SK-N-DZ (cell line): ENCODE measurements at regions not wholly inside any gene's neighbourhood (a gene's known extent, or its start where the extent isn't known, plus 50 kb on each side); places are given as distances from the start of the nearest gene placed in this dataset.
A peak's percentile ranks its signal among the peaks of the same experiment; 100 is the strongest.

ENCODE experiments used
- DNase-seq: peaks from one replicate; pipeline ENCODE4 v3.0.0-alpha.2; 2015; ENCODE audit warnings: low spot score

GRCh38 chr6:101212640-101213039, 180.9 kb upstream of the GRIK2 start:
- no peak for DNase-seq

GRCh38 chr6:101222007-101222406, 171.5 kb upstream of the GRIK2 start:
- DNase-seq: no peak

DNA sequence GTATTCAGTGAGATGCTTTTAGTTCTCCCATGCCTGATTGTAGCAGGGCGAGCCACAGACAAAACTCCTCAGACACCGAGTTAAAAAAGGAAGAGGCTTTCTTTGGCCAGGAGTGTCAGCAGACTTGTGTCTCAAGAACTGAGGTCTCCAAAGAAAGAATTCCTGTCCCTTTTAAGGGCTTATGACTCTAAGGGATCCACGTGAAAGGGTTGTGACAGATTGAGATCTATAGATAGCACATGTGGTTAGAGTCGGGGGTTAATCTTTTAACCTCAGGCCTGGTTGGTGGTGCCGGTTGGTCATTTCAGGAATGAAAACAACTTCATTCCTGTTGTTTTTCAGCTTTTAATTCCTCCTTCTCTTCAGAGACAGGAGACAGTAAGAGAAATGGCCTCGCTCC, 168.8 kb upstream of the GRIK2 start:
- no peak for DNase-seq

DNA sequence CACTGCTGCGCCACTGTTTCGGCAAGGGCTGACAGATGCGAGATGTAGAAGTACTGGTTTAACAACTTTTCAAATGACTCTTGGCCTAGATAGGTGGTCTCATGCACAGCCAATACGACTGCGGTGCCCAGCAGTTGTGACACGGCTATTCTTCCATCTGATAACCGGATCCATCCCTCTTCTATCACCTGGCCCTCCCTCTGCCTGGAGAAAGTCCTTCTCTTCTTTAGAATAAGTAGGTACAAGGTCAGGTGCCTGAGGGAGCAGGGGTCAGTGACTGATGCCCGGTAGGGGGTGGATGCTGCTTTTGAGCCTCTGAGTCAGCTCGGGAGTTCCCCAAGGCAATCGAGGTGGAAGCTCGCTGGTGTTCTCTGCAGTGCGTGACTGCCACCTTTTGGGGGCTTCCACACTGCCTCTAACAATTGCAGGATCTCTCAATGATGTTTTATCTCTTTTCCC, 166.8 kb upstream of the GRIK2 start:
- DNase-seq: peak; percentile 50

DNA sequence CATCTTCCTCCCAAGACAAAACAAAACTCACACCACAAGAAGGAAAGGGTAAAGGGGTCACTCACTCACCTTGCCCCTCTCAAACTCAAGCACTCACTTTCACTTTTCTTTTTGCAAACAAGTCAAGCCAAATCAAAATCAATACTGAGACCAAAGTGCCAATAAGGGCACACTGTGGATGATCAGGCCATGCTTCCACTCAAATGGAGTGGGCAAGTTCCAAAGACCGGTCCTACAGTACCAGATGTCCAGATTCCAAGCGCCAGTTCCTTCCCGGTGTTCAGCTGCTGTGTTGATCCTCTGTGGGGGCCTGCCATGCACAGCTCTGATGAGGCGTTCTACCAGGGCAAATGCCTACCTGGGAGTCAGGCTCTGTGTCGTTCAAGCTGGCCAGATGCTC, 162.6 kb upstream of the GRIK2 start:
- no peak for DNase-seq

DNA sequence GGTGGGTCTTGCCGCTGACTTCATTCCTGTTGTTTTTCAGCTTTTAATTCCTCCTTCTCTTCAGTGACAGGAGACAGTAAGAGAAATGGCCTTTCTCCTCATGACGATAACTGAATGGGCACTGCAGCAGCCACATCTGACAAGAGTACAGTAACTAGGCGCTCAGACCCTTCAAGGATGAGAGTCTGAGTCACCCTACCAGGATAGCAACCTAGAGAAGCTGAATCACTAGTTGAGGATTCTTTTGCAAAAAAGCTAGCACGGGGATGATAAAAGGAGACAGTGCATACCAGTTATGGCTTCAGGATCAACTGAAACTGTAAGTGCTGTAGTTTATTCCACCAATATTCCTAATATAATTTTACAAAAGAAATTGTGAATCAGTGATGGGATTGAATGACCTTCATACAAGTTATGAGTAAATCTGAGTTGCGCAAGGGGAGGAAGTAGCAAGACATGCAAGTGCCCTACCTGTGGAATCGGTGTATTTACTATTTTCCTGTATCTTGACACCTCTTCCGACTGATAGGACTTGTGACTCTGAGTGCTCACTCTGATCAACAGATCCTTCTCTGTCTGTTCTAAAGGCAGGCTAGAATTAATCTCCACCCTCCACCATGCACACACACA, 161.8 kb upstream of the GRIK2 start:
- no peak for DNase-seq

- DNase-seq: no peak
These were observed 160.5 kb upstream of the GRIK2 start for GRCh38 chr6:101232961-101233360.

DNA sequence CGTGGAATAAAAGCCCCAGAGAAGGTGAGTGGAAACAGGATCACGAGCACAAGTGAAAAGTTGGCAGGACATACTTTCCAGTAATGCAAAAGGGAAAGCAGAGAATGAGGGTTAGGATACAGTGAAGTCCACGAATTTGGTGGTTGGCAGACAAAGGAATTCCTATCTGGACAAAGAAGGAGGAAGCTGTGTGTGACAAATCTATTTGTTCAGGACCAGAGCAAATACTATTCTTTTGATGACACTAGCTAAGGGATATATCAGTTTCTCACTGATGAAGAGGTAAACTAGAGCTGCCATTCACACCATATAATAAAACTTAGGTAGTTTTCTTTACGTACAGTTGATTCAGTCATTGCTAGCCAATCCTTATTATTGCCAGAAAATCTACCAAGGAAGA, 156.8 kb upstream of the GRIK2 start:
- no peak for DNase-seq

GRCh38 chr6:101241442-101241841, 152.1 kb upstream of the GRIK2 start:
- DNase-seq: no peak

DNA sequence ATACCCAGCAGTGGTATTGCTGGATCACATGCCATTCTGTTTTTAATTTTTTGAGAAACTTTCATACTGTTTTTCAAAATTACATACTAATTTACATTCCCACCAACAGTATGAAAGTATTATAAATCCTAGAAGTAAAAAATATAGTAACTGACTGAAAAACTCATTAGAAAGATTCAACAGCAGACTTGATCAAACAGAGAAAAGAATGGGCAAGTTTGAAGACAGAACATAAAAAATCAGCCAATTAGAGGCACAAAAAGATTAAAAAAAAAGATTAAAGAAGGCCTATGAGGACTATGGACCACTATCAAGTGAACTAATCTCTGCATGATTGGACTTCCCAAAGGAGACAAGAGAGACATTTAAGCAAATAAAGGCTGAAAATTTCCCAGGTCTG, 144.0 kb upstream of the GRIK2 start:
- no peak for DNase-seq

DNA sequence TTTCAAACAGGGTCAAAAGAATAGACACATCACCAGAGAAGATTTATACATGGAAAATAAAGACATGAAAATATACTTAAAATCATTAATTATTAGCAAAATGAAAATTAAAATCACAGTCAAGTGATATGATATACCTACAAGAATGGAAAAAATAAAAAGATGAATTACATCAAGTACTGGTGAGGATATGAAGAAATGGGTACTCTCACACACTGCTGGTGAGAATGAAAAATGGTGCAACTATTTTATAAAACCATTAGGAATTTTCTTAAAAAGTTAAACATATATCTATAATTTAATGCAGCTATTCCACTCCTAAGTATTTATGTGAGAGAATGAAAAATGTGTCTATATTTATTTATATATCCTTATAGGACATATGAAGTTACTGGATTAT, 136.3 kb upstream of the GRIK2 start:
- no peak for DNase-seq

DNA sequence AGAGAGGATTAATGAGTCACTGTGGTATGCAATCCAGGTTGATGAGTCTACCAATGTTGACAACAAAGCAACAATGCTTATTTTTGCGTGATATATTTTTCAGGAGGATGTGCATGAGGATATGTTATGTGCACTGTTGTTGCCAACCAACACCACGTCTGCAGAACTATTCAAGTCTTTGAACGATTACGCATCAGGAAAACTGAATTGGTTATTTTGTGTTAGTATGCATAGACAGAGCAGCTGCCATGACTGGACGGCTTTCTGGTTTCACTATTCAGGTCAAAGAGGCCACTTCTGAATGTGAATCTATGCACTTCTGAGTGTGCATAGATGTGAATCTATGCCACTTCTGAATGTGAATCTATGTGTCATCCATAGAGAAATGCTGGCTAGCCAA, 134.0 kb upstream of the GRIK2 start:
- no peak for DNase-seq

- no peak for DNase-seq
These were observed 129.9 kb upstream of the GRIK2 start for GRCh38 chr6:101263596-101263995.

DNA sequence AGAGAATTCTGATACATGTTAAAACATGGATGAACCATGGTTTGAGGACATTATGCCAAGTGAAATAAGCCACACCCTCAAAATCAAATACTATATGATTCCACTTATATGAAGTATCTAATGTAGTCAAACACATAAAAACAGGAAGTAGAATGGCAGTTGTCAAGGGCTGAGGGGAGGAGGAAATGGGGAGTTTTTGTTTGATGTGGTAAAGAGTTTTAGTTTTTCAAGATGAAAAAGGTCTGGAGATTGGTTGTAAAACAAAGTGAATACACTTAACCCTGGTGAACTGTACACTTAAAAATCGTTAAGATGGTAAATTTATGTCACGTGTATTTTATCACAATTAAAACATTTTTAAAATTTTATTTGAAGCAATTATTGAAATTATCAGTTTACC, 127.4 kb upstream of the GRIK2 start:
- DNase-seq: no peak

DNA sequence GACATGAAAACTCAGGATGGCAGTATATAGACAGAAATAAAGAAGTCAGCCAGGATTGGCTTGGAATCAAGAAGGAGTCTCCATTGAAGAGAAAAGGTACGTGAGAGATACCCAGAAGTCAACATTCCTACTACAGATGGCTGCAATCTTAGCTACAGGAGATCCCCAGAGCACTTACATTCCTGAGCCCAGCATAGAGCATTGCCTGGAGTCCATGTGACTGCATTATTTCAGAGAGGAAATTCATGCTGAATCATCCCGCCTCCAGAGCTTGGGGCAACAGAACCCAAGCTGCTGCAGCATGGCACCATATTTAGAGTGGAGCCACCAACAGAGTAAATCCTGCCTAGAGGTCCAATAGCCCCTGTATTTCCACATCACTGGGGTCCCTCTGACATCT, 125.0 kb upstream of the GRIK2 start:
- no peak for DNase-seq

GRCh38 chr6:101275251-101275650, 118.3 kb upstream of the GRIK2 start:
- DNase-seq: no peak

DNA sequence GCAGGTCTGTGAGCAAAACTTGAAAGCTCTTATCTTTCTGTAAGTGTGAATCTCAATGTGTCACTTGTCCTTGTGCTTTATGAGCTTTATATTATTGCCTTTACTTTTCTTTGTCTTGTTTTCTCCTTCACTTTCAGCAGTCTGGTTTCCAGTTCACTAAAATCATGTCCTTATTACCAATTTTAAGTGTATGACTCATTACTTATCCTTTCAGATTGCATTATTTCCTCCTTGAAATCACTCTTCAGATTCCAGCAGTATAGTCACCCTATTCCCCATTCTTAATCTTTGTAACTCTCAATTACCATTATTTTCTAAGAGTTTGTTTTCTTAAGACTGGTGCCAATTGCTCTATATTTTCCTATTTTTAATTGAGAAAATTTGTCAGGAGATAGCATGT, 117.4 kb upstream of the GRIK2 start:
- no peak for DNase-seq

GRCh38 chr6:101279410-101279809, 114.1 kb upstream of the GRIK2 start:
- no peak for DNase-seq

- no peak for DNase-seq
These were observed 112.2 kb upstream of the GRIK2 start for GRCh38 chr6:101281266-101281665.

DNA sequence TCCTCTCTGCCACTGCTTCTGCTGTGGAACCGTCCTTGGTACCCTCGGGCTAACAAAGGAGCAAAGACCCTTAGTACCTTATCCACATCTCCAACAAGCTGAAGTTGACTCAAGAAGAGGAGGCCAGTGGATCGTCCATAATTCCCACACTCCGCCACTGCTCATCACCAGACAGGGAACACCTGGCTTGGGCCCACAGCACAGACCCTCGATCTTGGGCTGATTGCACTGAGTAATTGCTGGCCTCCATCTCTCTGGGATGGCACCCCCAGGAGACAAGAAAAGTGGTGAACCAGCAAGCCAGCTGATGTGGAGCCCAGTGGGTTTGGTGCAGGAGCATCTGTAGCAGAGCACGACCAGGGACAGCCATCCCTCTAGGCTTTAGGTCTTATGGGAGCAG, 109.4 kb upstream of the GRIK2 start:
- no peak for DNase-seq

DNA sequence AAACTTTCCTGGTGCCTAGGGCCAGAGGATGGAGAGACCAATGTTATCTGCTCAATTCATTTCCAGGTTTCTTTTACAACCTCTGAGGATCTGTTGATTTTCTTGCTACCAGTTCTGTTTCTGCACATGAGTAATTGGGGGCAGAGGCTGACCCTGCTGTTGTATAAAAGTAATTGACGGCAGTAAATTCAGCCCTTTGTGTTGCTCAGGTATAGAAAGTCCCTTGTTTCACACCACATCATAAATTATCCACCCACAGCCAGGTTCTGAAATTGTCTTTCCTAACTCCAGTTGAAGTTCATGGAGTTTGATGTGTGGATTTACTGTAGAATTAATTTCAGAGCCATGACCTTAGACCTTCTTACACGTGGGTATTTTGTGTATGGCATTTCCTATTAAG, 107.4 kb upstream of the GRIK2 start:
- DNase-seq: no peak

DNA sequence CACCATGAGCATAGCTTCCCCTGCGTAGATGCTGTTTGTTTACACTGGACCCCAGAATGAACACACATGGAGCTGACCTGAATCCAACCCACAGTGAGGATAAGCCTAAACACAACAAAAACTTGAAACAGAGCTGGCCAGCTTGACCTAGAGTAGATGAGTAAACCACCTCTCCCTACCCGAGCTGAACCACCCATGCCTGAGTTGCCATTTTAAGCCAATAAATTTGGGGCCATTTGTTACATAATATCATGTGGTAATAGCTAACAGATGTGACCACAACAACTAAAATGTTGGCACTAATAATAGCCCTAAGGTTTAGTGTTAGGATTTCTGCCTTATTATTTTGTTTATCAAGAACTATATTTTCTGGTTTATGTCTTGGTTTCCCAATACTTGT, 103.2 kb upstream of the GRIK2 start:
- DNase-seq: no peak

DNA sequence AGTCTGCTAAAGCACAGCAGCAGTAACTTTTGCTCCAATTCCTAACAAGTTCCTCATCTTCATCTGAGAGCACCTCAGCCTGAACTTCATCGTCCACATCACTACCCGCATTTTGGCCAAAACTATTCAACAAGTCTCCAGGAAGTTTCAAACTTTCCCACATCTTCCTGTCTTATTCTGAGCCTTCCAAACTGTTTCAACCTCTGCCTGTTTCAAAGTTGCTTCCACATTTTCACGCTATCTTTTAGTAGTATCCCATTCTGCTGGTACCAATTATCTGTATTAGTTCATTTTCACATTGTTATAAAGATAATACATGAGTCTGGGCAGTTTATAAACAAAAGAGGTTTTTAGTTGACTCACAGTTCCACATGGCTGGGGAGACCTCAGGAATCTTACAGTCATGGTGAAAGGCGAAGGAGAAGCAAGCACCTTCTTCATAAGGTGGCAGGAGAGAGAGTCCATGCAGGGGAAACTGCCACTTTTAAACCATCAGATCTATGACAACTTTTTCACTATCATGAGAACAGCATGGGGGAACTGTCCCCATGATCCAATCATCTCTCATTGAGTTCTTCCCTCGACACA, 99.4 kb upstream of the GRIK2 start:
- DNase-seq: no peak

- DNase-seq: no peak
These were observed 98.8 kb upstream of the GRIK2 start for GRCh38 chr6:101294676-101295075.
